Body of pancreas (tissue), 4 donors: ENCODE measurements at regions not wholly inside any gene's neighbourhood (a gene's known extent, or its start where the extent isn't known, plus 50 kb on each side); places are given as distances from the start of the nearest gene placed in this dataset.

Source experiments
- POLR2A ChIP-seq, 3 donors: fragments of 450-650 bp; IDR thresholded peaks; one replicate each; pipeline ENCODE4 v1.6.1; 2016; ENCODE audit warnings: antibody characterized with exemption in 3 of 3, mild to moderate bottlenecking in 2 of 3
- TF ChIP-seq, protein P1 (sequence below), 7 experiments: fragments of 450-650 bp in 4 of 7; fragments of 200-600 bp in 3 of 7; sonication (generic) in 3 of 7; IDR thresholded peaks; one replicate each; pipeline ENCODE4 v1.5.1; 2016 to 2019; ENCODE audit warnings: antibody characterized with exemption in 7 of 7

DNA sequence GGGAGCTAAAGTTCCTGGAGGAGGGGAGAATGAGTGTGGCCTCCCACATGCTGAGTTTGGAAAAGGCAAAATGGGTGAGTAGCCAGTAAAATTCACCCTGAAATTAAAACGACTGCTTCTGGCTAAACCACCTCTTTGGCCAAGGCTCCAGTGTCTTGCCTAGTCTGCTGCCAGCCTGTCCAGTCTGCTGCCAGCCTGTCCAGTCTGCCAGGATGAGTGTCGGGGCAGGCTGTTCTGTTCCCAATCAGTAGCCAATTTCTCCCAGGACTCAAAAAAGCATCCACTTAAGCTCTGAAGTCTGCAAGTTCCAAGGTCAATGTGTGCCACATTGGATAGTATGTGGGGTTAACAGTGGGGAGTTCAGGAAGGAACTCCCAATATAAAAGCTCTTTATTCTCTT is 134.6 kb upstream of the KLHL29 start:
- TF ChIP-seq, protein P1, sequence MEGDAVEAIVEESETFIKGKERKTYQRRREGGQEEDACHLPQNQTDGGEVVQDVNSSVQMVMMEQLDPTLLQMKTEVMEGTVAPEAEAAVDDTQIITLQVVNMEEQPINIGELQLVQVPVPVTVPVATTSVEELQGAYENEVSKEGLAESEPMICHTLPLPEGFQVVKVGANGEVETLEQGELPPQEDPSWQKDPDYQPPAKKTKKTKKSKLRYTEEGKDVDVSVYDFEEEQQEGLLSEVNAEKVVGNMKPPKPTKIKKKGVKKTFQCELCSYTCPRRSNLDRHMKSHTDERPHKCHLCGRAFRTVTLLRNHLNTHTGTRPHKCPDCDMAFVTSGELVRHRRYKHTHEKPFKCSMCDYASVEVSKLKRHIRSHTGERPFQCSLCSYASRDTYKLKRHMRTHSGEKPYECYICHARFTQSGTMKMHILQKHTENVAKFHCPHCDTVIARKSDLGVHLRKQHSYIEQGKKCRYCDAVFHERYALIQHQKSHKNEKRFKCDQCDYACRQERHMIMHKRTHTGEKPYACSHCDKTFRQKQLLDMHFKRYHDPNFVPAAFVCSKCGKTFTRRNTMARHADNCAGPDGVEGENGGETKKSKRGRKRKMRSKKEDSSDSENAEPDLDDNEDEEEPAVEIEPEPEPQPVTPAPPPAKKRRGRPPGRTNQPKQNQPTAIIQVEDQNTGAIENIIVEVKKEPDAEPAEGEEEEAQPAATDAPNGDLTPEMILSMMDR (IDR thresholded peaks at IDR 0.05) = no peak
- TF ChIP-seq POLR2A (IDR thresholded peaks at IDR 0.05) = no peak
